ENCODE measurements at regions not wholly inside any gene's neighbourhood (a gene's known extent, or its start where the extent isn't known, plus 50 kb on each side); places are given as distances from the start of the nearest gene placed in this dataset.

DNA sequence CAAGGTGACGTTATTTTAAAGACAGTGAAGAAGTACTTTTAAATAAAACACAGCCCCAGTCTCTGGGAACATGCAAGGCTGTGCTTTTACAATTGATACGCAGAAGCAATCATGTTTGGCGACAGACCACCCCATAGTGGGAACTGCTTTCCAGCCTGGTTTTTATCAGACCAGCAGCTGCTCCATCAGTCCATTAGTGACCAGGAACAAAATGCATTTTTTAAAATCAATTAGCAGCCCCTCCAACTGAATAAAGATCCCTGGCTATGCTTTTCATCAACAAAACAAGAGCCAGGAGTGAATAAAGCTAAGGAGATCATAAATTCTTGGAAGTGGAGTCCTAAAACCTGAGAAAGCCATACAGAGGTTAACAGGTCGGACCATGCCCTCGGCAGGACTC, 153.0 kb upstream of the TENM3 start:
- no peak for DNase-seq (ENCODE audit: low spot score)

DNA sequence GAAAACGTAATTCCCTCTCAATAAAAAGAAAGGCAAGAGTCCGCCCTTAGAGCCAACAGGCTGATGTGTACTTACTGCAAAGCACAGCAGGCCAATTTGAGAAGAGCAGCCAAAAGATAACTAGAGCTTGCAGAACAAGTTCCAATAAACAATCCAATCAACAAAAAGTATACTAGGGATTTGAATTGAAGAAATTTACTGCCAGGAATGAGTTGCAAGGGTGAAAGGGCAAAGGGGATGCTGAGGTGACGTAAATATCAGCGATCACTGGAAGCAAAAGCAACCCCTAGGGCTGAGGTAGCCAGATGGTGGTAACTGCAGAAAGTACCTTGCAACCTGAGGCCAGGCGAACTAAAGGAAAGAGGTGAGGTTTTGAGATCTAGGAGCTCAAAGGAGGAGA, 152.1 kb upstream of the TENM3 start:
- no peak for DNase-seq (ENCODE audit: low spot score)

DNA sequence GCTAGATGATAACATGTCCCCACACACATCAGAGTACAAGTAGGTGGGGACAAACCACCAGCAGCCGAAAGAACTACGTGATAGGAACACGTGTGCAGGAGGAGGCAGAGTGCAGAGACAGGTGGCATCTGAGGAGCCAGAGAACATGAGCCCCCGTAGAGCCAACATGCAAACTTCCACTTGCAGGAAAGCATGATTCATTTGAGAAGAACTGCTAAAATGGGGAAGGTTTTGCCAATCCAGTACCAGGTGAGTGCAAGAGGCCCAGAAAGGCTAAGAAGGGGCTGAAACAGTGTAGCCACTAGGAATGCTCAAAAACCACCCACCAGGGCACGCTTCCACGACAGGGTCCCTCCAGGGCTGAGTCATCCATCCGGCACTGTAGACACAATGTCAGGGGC, 149.8 kb upstream of the TENM3 start:
- no peak for DNase-seq (ENCODE audit: low spot score)

DNA sequence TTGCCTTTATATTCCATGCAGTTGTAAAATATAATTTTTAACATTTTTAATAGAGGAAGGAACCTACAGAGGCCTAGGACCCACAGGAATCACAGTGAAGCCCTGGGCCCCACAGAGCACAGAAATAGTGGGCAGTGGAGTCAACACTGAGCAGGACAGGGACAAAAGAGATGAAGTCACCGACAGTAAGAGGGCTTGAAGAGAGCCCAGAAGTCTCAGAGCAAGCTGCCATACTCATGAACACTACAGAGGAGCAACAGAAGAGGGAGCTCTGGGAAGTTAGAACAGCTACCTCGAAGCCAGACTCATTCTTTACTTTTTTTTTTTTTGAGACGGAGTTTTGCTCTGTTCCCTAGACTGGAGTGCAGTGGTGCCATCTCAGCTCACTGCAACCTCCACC, 149.3 kb upstream of the TENM3 start:
- no peak for DNase-seq (ENCODE audit: low spot score)

DNA sequence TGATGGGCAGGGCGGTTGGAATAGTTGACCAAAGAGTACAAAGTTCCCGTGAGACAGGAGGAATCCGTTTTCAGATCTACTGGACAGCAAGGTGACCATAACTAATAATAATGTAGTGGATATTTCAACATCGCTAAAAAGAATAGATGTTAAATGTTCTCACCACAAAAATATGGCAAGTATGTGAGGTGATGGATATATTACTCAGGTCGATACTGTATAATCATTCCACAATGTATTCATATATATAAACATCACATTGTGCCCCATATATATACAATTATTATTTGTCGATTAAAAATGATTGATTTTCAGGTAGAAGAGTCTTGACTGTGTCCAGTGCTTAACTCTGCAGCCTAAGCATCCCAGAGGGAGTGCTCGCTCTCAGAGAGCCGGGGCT, 141.6 kb upstream of the TENM3 start:
- no peak for DNase-seq (ENCODE audit: low spot score)

DNA sequence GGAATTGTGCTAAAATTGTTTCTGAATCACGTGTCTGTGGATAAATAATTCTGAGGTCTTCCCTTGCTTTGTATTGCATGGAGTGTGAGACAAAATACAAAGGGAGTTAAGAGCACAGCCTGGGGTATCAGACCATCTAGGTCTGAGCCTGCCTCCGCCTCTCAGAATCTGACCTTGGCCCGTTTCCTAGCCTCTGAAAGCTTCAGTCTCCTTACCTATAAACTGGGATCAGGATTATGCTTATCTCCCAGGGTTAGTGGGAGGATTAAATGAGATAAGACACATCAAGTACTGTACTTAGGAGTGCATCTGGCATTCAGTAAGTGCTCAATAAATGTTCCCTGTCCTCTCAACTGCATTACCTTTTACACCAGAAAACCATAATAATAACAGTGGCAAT, 140.6 kb upstream of the TENM3 start:
- DNase-seq (ENCODE audit: low spot score) = no peak

DNA sequence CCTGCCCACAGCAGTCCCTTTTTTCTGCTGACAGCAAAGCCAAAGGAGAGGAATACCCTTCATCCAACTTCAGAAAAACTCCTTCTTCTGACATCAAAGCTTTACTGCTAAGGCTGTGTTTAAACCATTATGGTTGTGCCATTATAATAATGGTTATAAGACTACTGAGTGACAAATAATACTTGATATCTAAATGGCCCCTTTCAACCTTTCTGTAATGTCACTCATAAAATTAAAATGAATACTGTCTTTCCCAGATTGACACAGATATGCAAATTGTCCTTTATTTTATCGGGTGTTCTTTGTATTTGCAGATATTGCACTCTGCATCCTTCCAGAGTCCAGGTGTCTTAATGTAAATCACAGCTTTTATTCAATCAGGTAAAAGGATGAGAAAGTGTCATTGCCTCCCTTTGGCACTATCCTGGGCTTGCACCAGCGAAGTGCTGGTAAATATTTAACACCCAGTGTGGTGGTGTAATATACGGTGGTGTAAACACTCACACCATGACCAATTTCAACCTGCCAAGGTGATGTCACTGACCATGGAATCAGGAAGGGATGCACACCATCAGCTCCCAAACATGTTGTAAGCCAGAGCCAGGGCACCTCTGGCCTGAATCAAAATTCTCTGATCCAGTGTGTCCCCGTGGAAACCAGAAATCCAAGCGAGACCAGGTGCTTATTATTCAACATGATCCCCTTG, 139.4 kb upstream of the TENM3 start:
- DNase-seq (ENCODE audit: low spot score) = no peak

DNA sequence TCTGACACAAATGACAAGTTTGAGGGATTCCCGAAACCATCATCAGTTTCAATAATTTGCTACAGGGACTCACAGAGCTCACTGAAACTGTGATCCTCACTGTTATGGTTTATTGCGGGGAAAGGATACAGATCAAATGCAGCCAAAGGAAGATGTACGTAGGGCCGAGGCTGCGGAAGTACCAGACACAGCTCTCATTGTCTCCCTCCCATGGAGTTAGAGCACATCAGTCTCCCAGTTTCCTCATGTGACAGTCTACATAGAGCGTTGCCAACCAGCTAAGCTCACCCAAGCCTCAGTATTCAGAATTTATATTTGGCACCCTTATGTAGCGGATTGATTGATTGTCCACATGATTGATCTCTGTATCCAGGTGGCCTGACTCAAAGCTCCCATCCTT, 137.8 kb upstream of the TENM3 start:
- no peak for DNase-seq (ENCODE audit: low spot score)

DNA sequence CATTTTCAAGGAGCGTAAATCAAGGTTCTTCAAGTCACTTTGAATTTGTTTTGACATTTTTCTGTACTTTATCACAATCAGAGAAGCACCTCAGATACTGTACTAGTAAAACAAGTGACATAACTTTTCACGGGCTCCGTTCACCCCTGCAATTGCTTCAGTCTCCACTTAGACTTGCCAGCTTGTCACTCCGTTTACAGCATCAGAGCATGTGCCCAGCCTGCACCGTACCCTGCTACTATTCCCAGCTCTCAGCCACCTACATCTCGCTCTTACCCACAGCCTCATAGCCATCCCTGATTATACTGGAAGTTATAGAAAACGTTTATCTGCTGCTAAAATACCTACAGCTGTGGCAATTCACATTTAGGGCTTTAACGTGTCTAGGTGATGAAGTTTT, 135.3 kb upstream of the TENM3 start:
- no peak for DNase-seq (ENCODE audit: low spot score)

DNA sequence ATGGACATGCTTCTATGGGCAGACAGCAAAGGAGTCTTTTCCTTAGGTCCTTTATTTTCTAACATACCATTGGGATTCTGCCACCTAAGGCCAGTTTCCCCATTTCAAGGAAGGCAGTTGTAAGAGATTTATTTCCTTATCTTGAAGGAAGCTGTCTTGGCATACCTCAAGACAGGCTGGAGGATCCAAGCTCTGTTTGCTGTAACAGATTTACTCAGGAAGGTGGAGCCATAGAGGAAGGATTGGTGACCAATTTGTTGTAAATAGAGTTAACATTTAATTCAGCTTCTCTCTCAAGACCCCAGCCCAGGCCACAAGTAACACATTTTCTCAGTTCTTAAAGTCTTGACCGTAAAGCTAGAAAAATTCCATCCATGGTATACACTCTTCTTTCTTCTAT, 131.6 kb upstream of the TENM3 start:
- DNase-seq (ENCODE audit: low spot score) = no peak

DNA sequence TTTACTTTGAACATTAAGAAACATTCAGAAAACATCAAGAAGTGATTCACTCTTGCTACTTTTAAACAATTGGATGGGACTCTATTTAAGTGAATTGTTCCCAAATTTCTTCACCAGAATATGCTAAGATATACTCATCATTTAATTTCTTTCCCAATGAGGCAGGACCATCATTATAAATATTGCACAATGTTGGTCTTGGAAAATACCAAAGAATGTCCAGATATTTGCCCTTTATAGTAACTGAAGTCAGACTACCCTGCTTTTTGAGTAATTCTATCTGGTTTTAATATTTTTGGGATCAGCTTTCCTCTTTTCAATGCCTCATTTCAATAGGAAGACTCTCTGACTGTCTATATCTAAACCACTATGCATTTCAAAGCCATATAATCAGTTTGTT, 129.4 kb upstream of the TENM3 start:
- DNase-seq (ENCODE audit: low spot score) = no peak

DNA sequence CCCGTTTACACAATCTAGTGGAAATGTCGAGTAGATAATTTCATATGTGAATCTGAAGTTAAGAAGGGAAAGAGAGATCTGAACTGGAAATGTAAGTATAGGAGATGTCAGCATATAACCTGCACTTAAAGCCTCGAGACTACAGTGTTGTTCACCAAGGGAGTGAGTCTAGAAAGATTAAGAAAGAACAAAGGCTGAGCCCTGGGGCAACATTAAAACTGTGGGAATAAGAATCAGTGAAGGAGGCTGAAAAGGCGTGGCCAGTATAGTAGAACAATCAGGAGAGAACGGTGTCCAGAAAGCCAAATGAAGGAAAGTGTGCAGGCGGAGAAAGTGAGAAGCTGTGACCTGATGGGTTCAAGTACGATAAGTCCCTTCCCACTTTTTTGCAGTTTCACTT, 118.8 kb upstream of the TENM3 start:
- no peak for DNase-seq (ENCODE audit: low spot score)

DNA sequence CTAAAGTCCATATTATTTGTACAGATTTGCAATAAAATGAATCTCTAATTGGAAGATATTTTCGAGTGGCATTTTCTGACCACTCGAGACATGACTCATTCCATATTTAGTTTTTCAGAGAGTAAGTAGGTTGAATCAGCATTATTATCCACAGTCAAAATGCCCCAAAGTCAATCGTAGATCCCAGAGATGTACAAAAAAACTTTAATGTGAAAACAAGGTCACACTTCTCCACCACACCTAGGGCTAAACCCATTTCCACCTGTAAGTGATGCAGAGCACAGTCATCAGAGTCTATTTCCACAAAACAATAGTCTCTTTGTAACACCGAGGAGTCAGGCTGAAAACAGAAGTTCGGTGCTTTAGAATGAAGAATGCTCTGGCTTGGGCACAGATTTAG, 117.1 kb upstream of the TENM3 start:
- DNase-seq (ENCODE audit: low spot score) = no peak

DNA sequence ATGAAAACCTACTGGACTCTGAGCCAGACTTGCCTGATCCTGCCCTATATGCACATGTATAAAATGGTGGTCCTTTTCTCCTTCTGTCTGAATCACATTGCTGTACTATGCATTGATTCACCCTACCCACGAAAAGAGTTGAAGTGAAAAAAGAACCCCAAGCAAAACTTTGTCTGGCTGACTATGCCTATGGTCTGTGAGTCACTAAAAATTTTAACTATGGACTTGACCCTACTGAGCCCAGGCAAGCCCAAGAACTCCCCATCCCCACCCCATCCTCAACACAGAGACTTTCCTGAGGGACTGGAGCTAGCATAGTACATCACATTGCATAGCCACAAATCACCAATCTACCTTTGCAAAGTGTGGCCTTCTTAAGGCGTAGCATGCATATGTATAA, 116.6 kb upstream of the TENM3 start:
- DNase-seq (ENCODE audit: low spot score) = no peak

DNA sequence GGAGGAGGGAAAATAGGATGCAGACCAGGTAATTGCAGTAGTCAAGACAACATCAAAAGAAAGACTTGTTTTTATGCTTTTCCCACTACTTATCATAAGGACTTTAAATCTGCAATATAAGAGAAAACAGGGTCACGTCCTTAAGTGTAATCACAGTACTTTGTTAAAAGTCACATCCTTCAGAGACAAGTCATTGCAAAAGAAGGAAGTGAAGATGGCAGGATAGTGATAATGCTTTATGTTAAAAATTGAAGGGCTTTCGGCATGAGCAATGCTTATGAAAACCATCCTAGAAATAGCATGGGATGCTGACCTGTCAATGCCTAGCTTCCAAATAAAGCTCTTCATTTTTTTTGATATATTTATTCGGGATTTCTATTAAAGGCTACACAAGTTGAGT, 110.2 kb upstream of the TENM3 start:
- DNase-seq (ENCODE audit: low spot score) = no peak

DNA sequence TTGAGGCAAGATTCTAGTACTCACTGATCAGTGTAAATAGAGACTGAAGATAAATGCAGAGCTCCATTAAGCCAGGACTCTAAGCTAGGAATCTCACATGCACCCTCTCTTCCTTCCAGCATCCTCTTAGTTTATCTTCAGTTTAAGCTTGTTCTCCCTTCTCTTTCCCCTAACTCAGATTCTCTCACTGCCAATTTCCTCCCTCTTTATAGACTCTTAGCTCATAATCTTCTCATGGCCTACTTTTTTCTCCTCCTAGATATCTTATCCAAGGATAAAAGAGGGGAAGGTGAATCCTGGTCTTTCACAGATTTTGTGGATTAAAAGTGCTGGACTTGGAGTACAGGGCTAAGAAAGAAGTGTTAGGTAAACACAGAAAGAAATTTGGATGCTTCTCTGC, 108.9 kb upstream of the TENM3 start:
- DNase-seq (ENCODE audit: low spot score) = no peak

DNA sequence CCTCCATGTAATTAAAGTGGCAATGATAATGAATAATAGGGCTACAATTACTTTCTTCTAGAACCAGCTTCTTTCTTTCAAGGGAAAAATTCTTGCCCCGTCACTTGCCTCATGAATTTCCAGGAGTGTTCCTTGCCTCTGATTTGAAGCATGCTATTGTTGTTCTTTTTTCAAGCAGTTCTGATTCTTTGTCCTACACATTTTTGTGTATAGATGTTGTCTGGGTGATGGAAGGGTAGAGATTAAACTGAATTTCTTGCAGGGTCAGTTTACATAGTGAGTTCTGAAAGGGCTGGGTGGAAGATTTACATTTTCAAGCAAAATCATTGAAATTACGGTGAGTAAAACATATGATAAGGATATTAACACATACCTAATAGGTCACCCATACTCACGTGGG, 107.0 kb upstream of the TENM3 start:
- no peak for DNase-seq (ENCODE audit: low spot score)

DNA sequence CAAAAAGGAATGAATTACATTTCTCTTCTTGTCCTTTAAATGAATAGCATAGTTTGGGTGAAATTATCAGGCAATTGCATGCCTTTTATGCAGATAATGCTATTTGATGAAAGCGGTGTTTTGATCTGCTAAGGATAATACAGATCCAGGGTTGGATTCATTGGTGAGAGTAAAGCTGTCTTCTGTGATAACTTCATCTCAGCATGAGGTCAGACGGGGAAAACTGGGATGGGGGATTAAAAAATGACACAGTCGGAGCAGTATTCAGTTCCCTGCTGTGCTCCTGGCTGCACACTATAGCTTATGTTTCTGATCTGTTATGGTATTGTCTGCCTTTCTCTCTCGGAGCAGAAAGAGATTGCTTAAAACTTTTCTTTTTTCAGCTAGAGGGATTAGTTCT, 105.9 kb upstream of the TENM3 start:
- no peak for DNase-seq (ENCODE audit: low spot score)

DNA sequence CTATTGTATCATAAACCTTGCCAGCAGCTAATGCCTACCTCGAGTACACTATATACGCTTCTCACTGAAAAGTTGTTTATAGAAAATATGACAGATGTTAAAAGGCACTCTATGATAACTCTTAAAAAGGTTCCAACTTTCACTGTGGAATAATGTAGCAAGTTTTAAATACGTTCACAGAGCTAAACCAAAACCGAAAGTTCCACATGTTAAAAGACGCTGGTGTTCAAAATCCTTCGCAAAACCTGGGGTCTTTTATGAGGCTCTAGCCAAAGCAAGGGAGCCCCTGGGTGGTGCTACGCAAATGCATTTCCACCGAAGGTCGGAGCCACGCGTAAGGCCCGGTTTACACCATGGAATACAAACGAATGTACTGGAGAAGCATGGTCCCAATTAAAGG, 103.7 kb upstream of the TENM3 start:
- DNase-seq (ENCODE audit: low spot score) = no peak

DNA sequence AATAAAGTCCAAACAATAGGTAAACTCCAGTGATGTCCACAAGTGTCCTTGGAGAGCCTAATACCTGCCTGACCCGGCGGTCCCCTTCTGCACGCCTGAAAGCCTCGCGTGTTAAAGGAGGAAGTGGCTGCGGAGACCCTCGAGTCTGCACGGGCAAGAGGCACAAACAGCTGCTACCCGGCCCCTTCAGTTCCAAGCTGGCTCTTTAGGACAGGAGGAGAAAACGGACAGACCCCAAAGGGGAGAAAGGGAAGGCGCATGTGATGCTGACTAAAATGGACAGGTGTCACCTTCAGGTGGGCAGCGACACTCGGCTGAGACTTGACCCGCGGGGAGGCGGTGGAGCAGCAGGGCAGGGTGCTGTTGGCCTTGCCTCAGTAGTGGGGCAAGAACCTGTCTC, 102.7 kb upstream of the TENM3 start:
- no peak for DNase-seq (ENCODE audit: low spot score)

DNA sequence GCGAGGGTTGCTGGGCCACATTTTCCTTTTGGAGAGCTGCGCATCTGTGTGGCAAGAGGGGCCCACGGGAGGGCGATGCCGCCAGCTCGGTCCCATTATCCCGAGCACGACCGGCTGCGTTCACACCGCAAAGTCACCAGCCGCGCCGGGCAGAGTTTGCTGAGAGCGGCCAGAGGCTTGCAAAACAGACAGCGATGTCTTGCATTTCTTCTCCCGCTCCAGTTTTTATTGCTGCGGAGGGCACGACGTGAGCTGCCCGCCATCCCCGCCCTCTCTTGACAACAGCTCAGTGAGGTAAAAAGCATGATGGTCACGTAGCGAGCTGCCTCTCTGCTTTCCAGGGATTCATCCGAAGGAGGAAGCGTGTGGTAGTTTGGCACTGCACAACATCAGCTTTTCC, 102.1 kb upstream of the TENM3 start:
- no peak for DNase-seq (ENCODE audit: low spot score)

DNA sequence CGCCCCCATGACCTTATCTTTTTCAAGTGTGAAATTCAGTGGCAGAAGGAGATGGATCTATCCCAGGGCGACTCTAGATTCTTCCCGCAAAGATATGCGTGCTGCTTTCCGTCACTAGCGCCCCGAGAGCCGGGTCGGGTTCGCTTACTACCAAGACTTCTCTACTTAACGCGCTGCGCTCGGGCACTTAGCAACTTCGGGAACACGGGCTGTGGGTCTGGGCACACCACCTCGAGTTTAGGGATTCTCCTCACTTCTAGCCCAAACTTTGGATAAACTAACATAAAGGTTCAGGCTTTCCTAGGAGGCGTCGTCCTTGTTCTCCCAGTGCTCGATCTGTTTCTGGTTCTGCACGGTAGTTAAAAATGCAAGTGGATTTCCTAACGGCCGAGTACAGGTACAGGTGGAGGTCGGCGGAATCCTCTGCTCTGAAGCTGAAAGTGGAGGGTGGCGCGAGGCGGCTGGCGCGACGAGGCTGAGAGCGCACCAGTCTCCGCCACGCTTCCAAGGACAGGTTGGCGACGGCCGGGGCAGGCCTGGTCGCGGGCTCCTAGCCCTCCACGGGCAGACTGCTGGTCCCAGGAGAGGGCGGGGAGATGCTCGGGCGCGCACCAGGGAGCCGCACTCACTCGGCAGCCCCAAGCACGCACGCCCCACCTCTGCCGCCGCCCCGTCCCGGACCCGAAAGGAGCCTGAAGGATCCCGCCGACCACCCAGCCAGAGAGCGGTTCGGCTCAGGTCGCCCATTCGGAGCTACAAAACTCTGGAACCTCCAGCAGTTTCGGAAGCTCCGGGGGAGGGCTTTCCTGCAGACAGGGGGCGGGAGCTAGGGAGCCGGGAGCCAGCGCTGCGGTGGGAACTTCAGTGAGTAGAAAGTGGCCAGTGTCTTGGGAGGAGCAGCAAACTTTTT, 100.8 kb upstream of the TENM3 start:
- peak; percentile 73 for DNase-seq (ENCODE audit: low spot score)

DNA sequence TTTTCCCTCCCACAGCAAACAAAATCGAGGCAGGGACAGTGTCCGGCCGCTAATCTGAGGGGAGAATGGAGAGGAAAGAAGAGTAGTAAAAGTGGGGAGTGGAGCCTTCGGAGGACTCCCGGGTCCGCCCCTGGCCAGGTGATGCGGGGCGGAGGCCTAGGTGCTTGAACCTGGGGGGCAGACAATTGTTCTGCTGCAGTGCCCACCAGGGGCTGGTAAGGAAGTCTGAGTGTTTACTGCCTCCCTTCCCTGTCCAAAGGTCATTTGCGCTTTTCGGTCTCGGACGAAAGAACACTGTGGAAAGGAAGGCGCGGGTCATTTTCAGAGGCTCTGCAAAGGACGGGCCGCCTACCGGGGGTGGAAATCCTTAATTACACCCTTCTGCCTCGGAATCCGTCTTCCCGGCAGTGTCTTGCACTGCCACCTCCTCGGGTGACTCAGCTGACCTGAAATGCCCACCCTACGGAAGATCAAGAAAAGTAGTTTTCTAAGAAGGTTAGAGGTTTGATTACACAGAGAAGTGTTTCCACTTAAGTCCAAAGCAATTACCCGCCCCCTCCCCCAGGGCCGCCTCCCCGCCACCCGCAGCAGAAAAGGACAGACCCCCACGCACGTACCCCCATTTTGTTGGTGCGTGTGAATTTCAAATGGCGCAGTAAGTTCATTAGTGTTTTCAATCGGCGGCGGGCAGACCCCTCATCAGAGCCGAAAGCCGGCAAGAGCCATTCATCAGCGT, 99.9 kb upstream of the TENM3 start:
- no peak for DNase-seq (ENCODE audit: low spot score)

Measured in left forelimb (tissue), 1 donor.